ENCODE measurements at regions not wholly inside any gene's neighbourhood (a gene's known extent, or its start where the extent isn't known, plus 50 kb on each side); places are given as distances from the start of the nearest gene placed in this dataset.
"Not testable (repeated sequence)": the region's sequence is repeated elsewhere in the genome, so short reads cannot be mapped to it uniquely, and the experiment has no call there.

DNA sequence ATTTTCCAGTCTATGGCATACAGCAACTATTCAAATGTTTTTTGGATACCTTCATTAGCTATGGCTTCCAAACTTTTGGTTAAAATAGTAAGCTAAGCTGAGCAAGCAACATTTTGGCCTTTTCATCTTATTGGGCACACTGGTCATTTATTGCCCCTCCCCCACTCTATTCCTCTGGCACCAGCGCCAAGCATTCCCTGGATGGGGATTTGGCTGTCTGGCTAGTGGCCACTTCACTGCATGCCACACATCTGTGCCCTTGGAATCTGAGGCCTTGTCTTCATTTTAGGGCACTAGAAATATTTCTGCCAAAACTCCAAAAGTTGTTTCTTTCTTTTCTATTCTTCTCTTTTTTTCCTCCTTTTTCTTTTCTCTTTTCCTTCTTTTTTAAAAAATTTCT, 305.8 kb upstream of the POTED start:
- DNase-seq = not testable (repeated sequence)

GRCh38 chr21:13304901-13305300, 304.7 kb upstream of the POTED start:
- not testable (repeated sequence) for DNase-seq

DNA sequence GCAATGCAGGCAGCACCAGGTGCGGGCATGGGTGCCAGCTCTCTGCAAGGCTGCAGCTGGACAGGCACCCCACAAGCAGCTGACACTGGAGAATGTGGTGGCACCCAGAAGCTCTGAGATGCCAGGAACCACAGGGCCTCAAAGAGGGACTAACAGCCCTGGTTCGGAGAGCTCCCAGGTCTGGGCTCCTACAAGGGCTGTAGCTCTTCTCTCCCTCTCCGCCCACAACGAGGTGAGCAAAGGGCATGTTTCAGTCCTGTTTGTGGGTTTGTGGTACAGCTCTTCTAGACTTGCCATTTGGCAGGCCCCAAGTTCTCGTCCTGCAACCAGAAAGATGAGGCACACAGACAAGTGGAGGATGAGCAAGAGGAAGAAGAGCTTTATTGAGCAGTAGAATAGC, 299.5 kb upstream of the POTED start:
- not testable (repeated sequence) for DNase-seq

DNA sequence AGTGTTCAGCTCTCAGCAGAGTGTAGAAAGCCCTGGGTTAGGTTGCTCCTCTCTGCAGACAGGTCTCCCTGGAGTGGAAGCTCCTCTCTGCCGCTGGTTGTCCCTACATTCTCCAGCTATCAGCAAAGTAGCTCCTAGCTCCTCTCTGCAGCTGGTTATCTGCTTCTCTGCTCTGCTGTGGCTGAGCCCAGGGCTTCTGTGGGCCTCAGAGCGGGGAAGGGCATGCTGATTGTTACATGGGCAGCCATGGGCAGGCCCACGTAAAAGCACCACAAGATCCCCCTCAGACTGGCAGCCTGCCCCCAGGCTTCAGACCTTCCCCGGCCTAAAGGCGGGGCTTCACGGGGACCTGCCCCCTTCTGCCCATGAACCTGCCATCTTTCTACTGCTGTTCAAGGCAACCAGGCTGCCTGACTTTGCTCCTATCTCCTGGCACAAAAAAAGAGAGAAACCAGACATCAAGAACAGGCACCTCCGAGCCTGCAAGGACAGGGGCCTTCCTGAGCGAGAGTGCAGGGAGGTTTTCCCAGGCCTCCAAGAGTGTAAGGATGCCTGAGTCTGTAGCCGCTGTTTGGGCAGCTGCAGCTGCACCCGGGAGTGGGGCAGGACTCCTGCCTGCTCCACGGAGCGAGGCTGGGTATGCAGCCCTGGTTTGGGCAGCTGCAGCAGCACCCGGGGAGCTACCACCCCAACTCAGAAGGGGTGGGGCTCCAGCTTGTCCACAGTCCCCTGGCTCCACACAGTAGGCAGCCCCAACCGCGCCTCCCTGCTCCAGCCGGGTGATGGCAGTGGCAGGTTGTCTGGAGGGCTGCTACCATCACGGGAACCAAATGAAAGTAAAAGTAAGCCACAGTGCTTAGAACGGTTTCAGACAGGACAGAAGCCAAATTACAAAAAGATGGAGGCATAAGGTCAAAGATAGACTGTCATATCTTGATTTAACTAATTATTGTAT, 298.7 kb upstream of the POTED start:
- not testable (repeated sequence) for DNase-seq

GRCh38 chr21:13318718-13319117, 290.9 kb upstream of the POTED start:
- not testable (repeated sequence) for DNase-seq

GRCh38 chr21:13321919-13322318, 287.7 kb upstream of the POTED start:
- DNase-seq = not testable (repeated sequence)

DNA sequence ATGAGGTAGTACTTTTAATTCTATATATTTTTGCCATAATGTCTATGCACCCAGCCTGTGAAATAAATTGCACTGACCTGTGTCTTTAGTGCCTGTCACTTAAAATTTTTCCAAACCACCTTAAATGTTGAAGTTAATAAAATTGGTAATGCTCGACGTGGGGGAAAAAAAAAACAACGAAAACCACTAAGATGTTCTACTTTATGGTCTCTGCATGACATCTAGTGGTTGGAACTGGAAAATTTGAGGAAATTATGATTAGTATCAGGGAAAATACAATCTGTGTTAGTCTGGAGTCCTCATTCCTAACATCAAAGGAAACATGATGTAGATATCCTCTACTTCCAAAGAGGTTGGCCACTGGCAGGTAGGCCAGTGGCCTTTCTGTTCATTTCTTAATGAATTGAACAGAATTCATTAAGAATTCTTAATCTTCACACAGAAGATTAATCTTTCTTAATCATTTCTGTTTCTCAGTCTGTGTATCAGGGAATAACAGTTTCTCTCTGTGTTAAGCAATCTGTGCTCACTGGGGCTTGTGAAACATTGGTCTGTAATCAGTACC, 268.8 kb upstream of the POTED start:
- peak in 1 of 51 donors; percentile 3 for DNase-seq

GRCh38 chr21:13351521-13351920, 258.1 kb upstream of the POTED start:
- DNase-seq = not testable (repeated sequence)

DNA sequence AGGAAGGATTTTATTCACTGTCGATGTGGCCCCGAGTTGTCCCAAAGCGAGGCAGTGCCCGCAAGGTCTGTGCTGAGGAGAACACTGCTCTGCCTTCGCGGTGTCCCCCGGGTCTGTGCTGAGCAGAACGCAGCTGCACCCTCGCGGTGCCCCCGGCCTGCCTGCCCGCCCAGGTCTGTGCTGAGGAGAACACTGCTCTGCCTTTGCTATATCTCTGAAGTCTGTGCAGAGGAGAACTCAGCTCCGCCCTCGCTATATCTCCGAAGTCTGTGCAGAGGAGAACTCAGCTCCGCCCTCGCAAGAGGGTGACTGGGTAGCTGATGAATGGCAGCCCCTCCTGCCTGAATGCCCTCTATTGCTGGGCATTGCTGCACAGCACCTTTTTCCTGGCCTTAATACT, 249.4 kb upstream of the POTED start:
- not testable (repeated sequence) for DNase-seq

- no peak for DNase-seq
Observed at GRCh38 chr21:13368200-13368599, 241.4 kb upstream of the POTED start.

DNA sequence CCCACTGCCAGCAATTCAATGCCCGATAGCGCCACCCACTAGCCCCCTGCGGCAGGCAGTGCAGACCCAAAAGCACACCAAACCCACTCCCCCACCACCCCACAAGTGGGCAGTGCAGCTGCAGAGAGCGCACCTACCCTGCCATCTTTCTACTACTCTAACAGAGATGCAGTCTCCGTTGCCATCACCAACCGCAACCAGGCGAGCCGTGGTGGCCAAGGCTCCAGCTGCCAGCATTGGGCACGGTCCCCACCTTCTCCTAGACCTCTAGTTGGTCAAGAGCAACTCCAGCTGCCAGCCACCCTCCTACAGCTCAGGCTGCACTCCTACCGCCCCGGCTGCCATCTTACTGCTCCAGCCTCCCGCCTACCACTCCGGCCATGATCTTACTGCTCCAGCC, 236.9 kb upstream of the POTED start:
- DNase-seq = not testable (repeated sequence)

DNA sequence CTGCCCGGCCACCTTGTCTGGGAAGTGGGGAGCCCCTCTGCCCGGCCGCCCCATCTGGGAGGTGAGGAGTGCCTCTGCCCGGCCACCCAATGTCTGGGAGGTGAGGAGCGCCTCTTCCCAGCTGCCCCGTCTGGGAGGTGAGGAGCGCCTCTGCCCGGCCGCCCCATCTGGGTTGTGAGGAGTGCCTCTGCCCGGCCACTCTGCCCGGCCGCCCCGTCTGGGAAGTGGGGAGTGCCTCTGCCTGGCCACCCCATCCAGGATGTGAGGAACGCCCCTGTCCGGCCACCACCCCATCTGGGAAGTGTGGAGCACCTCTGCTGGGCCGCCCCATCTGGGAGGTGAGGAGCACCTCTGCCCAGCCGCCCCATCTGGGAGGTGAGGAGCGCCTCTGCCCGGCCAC, 230.6 kb upstream of the POTED start:
- DNase-seq = not testable (repeated sequence)

GRCh38 chr21:13379566-13379965, 230.0 kb upstream of the POTED start:
- DNase-seq = not testable (repeated sequence)

DNA sequence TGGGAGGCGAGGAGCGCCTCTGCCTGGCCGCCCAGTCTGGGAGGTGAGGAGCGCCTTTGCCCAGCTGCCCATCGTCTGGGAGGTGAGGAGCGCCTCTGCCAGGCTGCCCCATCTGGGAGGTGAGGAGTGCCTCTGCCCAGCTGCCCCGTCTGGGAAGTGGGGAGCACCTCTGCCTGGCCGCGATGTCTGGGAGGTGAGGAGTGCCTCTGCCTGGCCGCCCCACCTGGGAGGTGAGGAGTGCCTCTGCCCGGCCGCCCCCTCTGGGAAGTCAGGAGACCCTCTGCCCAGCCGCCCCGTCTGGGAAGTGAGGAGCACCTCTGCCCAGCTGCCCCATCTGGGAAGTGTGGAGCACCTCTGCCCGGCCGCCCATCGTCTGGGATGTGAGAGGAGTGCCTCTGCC, 229.0 kb upstream of the POTED start:
- not testable (repeated sequence) for DNase-seq

DNA sequence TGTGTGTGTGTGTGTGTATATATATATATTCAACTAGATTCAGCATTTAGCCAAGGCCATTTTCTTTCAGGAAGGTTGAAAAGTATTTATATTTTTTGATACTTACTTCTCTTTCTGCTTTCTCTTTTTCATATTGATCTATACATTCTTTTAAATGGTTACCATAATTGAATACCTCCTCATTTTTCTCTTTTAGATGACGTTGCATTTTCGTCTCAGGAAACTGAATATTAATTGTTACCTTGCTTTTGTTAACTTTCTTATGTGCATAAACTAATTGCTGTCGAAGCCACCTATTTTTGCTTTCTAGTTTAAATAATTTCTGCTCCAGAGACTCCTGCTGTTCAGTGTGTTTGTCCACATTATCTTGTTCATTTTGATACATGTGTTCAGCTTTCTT, 225.4 kb upstream of the POTED start:
- DNase-seq = not testable (repeated sequence)

DNA sequence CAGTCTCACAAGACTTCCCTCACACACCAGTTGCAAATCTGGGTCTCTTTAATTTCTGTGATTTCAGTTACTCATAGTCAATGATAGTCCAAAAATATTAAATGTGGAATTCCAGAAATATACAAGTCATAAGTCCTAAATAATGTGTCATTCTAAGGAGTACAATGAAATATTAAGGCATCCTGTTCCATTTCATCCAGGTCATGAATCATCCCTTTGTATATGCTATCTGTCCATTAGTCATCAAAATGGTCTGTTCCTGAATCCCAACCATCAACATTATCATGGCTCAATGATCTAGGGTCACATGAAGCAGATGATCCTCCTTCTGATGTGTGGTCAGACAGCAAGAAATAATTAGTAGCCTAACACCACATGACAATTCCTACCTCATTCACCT, 200.4 kb upstream of the POTED start:
- not testable (repeated sequence) for DNase-seq

DNA sequence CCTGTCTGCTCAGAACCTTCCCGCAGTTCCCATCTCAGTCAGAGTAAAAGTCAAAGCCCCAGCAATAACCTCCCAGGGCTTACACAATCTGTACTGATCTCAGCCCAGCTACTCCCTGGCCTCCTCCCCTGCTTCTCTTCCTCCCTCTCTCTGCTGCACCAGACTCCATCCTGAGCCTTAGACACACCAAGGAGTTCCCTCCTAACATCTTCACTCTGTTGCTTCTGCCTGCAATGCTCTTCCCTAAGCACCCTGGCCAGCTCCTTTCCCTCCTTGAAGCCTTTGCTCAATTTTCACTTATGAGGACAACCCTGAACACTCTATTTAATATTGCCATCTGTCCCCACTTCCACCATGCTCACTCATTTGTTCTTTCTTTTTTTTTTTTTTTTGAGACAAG, 173.7 kb upstream of the POTED start:
- DNase-seq = not testable (repeated sequence)

- not testable (repeated sequence) for DNase-seq
Observed at GRCh38 chr21:13447767-13448166, 161.8 kb upstream of the POTED start.

DNA sequence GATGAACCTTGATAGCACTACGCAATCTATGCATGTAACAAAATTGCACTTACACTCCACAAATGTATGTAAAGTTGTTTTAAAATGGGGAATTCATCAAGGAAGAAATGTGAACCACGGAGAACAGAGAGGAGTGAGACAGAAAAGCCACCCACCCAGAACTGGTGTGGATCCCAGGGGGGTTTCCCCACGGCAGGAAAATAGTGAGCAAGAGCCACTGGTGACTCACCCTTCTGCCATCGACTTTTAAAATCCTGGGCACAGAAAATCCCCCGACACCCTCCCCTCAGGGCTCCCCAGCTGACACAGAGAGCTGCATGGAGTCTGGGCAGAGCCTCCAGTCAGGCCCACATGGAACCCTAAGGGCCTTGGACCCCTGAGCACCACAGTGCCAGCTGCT, 146.0 kb upstream of the POTED start:
- DNase-seq = not testable (repeated sequence)
